ENCODE measurements at regions not wholly inside any gene's neighbourhood (a gene's known extent, or its start where the extent isn't known, plus 50 kb on each side); places are given as distances from the start of the nearest gene placed in this dataset.

GRCh38 chr6:167449094-167449861 lies 124.4 kb downstream of the TTLL2 start:
- no peak for TF ChIP-seq CTCF (conservative IDR thresholded peaks at IDR 0.05; ENCODE audit: low read depth, low read length)
- TF ChIP-seq EZH2 (IDR thresholded peaks at IDR 0.05; ENCODE audit: borderline replicate concordance, low read depth, low read length, poor library complexity, severe bottlenecking), result no peak

Measured in A673 (cell line).